ENCODE measurements at regions not wholly inside any gene's neighbourhood (a gene's known extent, or its start where the extent isn't known, plus 50 kb on each side); places are given as distances from the start of the nearest gene placed in this dataset.

DNA sequence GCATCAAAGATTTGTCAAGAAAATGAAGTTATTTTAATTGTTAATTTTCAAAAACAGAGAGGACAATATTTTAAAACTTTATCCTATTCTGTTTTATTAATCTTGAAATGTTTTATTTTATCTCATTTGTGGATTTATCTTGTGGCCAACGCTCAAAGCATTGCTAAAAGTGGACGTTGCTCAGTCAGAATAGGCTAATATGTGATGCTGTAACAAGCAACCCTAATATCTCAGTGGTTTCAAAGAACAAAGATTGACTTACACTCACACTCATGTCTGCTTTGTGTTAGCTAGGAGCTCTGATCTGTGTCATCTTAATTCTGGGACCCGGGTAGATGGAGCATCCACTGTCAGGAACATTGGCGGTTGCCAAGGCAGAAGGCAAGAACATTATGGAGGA is 86.0 kb upstream of the PLCL2 start:
- Histone ChIP-seq H3F3A (ENCODE audit: insufficient read depth, low read length, poor library complexity, severe bottlenecking) (peaks cover 3% of the 10 kb centered on the region), H3K36me3 (ENCODE audit: insufficient read depth, low read length) (no peaks in the 10 kb centered on the region), H3K9ac (ENCODE audit: low read length) (no peak overlapping the region), H3K4me2 (ENCODE audit: low read length) (no peak overlapping the region), H3K4me3 (ENCODE audit: low read length) (no peak overlapping the region), H2AFZ (ENCODE audit: low read depth, low read length) (no peak overlapping the region), H4K20me1 (ENCODE audit: insufficient read depth) (no peaks in the 10 kb centered on the region), H3K27ac (ENCODE audit: low read length) (no peak overlapping the region), H3K79me2 (replicated peaks; ENCODE audit: insufficient read depth, low read length) (no peaks in the 10 kb centered on the region), H3K27me3 (ENCODE audit: insufficient read depth, low read depth, low read length) (no peaks in the 10 kb centered on the region), H3K9me3 (ENCODE audit: low read length) (no peaks in the 10 kb centered on the region), H3K9me2 (ENCODE audit: insufficient read depth, low read length) (no peaks in the 10 kb centered on the region)
- TF ChIP-seq, protein P1, sequence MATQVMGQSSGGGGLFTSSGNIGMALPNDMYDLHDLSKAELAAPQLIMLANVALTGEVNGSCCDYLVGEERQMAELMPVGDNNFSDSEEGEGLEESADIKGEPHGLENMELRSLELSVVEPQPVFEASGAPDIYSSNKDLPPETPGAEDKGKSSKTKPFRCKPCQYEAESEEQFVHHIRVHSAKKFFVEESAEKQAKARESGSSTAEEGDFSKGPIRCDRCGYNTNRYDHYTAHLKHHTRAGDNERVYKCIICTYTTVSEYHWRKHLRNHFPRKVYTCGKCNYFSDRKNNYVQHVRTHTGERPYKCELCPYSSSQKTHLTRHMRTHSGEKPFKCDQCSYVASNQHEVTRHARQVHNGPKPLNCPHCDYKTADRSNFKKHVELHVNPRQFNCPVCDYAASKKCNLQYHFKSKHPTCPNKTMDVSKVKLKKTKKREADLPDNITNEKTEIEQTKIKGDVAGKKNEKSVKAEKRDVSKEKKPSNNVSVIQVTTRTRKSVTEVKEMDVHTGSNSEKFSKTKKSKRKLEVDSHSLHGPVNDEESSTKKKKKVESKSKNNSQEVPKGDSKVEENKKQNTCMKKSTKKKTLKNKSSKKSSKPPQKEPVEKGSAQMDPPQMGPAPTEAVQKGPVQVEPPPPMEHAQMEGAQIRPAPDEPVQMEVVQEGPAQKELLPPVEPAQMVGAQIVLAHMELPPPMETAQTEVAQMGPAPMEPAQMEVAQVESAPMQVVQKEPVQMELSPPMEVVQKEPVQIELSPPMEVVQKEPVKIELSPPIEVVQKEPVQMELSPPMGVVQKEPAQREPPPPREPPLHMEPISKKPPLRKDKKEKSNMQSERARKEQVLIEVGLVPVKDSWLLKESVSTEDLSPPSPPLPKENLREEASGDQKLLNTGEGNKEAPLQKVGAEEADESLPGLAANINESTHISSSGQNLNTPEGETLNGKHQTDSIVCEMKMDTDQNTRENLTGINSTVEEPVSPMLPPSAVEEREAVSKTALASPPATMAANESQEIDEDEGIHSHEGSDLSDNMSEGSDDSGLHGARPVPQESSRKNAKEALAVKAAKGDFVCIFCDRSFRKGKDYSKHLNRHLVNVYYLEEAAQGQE (IDR thresholded peaks at IDR 0.05; ENCODE audit: borderline replicate concordance) = no peak
- no peak for TF ChIP-seq MXI1 (conservative IDR thresholded peaks at IDR 0.05; ENCODE audit: poor library complexity, severe bottlenecking)
- TF ChIP-seq EZH2 (IDR thresholded peaks at IDR 0.05; ENCODE audit: borderline replicate concordance, insufficient read depth, low read length, poor library complexity, severe bottlenecking) = no peak
- TF ChIP-seq RAD21 (conservative IDR thresholded peaks at IDR 0.05) = no peak
- TF ChIP-seq CTCF (IDR thresholded peaks at IDR 0.05; ENCODE audit: poor library complexity, severe bottlenecking) = no peak
- no peak for TF ChIP-seq POLR2AphosphoS5 (IDR thresholded peaks at IDR 0.05)
- TF ChIP-seq EP300 (conservative IDR thresholded peaks at IDR 0.05; ENCODE audit: poor library complexity, severe bottlenecking) = no peak
- TF ChIP-seq TAF1 (IDR thresholded peaks at IDR 0.05; ENCODE audit: low read depth) = no peak
- TF ChIP-seq SMC3 (conservative IDR thresholded peaks at IDR 0.05; ENCODE audit: poor library complexity) = no peak

- no peaks in the 10 kb centered on the region for H3K27me3 ChIP-seq (ENCODE audit: insufficient read depth, low read depth, low read length)
- no peaks in the 10 kb centered on the region for H3K9me2 ChIP-seq (ENCODE audit: insufficient read depth, low read length)
- H3K27ac ChIP-seq (ENCODE audit: low read length) = no peak overlapping the region
- H3K9ac ChIP-seq (ENCODE audit: low read length) = no peak overlapping the region
- no peaks in the 10 kb centered on the region for H3K79me2 ChIP-seq (replicated peaks; ENCODE audit: insufficient read depth, low read length)
- H2AFZ ChIP-seq (ENCODE audit: low read depth, low read length) = no peak overlapping the region
- H3K4me2 ChIP-seq (ENCODE audit: low read length) = no peak overlapping the region
- no peaks in the 10 kb centered on the region for H4K20me1 ChIP-seq (ENCODE audit: insufficient read depth)
- no peaks in the 10 kb centered on the region for H3K36me3 ChIP-seq (ENCODE audit: insufficient read depth, low read length)
- no peaks in the 10 kb centered on the region for H3K9me3 ChIP-seq (ENCODE audit: low read length)
- peaks cover 3% of the 10 kb centered on the region for H3F3A ChIP-seq (ENCODE audit: insufficient read depth, low read length, poor library complexity, severe bottlenecking)
- TF ChIP-seq, protein P1 (IDR thresholded peaks at IDR 0.05; ENCODE audit: borderline replicate concordance) = no peak
- no peak for TF ChIP-seq EZH2 (IDR thresholded peaks at IDR 0.05; ENCODE audit: borderline replicate concordance, insufficient read depth, low read length, poor library complexity, severe bottlenecking)
- no peak for TF ChIP-seq EP300 (conservative IDR thresholded peaks at IDR 0.05; ENCODE audit: poor library complexity, severe bottlenecking)
- TF ChIP-seq RAD21 (conservative IDR thresholded peaks at IDR 0.05) = no peak
- TF ChIP-seq TAF1 (IDR thresholded peaks at IDR 0.05; ENCODE audit: low read depth) = no peak
- TF ChIP-seq POLR2AphosphoS5 (IDR thresholded peaks at IDR 0.05) = no peak
- no peak for TF ChIP-seq SMC3 (conservative IDR thresholded peaks at IDR 0.05; ENCODE audit: poor library complexity)
- no peak for TF ChIP-seq MXI1 (conservative IDR thresholded peaks at IDR 0.05; ENCODE audit: poor library complexity, severe bottlenecking)
- no peak for TF ChIP-seq CTCF (IDR thresholded peaks at IDR 0.05; ENCODE audit: poor library complexity, severe bottlenecking)
- no peak overlapping the region for H3K4me3 ChIP-seq (ENCODE audit: low read length)
Measured at GRCh38 chr3:16800361-16800760, 84.4 kb upstream of the PLCL2 start.
